ENCODE measurements at regions not wholly inside any gene's neighbourhood (a gene's known extent, or its start where the extent isn't known, plus 50 kb on each side); places are given as distances from the start of the nearest gene placed in this dataset.

DNA sequence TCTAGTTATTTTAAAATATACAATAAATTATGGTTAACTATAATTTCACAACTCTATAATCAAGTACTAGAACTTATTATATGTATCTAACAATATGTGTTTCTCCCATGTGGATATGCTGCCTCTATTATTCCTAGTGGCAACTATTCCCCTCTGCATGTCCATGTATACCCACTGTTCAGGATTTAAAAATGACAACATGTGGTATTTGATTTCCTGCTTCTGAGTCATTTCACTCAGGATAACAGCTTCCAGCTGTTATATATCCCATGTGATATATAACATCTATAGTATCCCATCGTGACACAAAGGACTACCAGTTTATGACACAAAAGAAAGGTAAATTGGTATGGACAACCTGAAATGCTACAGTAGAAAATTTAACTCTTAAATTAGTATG, 167.4 kb upstream of the TACR3 start:
- TF ChIP-seq CTCF (IDR thresholded peaks at IDR 0.05; ENCODE audit: low read depth, low read length): no peak
- no peaks in the 10 kb centered on the region for H3K27me3 ChIP-seq
- no peak for DNase-seq
- H3K9me3 ChIP-seq: no peaks in the 10 kb centered on the region
- H3K4me3 ChIP-seq (ENCODE audit: low read depth, low read length): no peak overlapping the region
- H3K4me1 ChIP-seq: no peaks in the 10 kb centered on the region
- H3K36me3 ChIP-seq: no peaks in the 10 kb centered on the region

GRCh38 chr4:103885152-103885551, 165.4 kb upstream of the TACR3 start:
- no peak overlapping the region for H3K4me3 ChIP-seq (ENCODE audit: low read depth, low read length)
- TF ChIP-seq CTCF (IDR thresholded peaks at IDR 0.05; ENCODE audit: low read depth, low read length): no peak
- no peaks in the 10 kb centered on the region for H3K9me3 ChIP-seq
- DNase-seq: no peak
- H3K36me3 ChIP-seq: no peaks in the 10 kb centered on the region
- H3K27me3 ChIP-seq: no peaks in the 10 kb centered on the region
- H3K4me1 ChIP-seq: no peaks in the 10 kb centered on the region

- Histone ChIP-seq H3K27me3 (no peaks in the 10 kb centered on the region), H3K4me3 (ENCODE audit: low read depth, low read length) (no peak overlapping the region), H3K36me3 (no peaks in the 10 kb centered on the region), H3K9me3 (no peaks in the 10 kb centered on the region), H3K4me1 (no peaks in the 10 kb centered on the region)
- DNase-seq: no peak
- TF ChIP-seq CTCF (IDR thresholded peaks at IDR 0.05; ENCODE audit: low read depth, low read length): no peak
Measured at GRCh38 chr4:103867311-103867710, 147.5 kb upstream of the TACR3 start.

- no peaks in the 10 kb centered on the region for H3K36me3 ChIP-seq
- no peaks in the 10 kb centered on the region for H3K4me1 ChIP-seq
- no peak for DNase-seq
- no peak for TF ChIP-seq CTCF (IDR thresholded peaks at IDR 0.05; ENCODE audit: low read depth, low read length)
- H3K4me3 ChIP-seq (ENCODE audit: low read depth, low read length): no peak overlapping the region
- no peaks in the 10 kb centered on the region for H3K27me3 ChIP-seq
- no peaks in the 10 kb centered on the region; the same call in 1 of the 2 replicates for H3K9me3 ChIP-seq
Measured at GRCh38 chr4:103853627-103854026, 133.8 kb upstream of the TACR3 start.

DNA sequence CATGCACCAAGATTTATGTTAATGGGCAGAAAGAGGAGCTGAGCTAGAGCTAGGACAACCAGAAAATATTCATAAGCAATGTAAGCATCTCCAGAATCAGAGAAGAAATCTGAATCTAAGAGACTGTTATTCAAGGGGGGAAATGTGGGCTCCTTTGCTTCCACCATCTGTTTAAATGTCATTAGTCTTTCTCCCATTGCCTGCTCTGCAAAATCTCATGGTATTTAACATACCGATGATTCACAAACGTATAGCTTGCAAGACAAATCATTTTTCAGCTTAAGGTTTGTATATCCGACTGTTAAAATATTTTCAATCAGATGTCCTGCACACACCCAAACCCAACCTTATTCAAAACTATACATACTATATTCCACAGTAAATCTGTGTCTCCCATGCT, 133.4 kb upstream of the TACR3 start:
- Histone ChIP-seq H3K27me3 (no peaks in the 10 kb centered on the region), H3K9me3 (no peaks in the 10 kb centered on the region; the same call in 1 of the 2 replicates), H3K36me3 (no peaks in the 10 kb centered on the region), H3K4me3 (ENCODE audit: low read depth, low read length) (no peak overlapping the region), H3K4me1 (no peaks in the 10 kb centered on the region)
- TF ChIP-seq CTCF (IDR thresholded peaks at IDR 0.05; ENCODE audit: low read depth, low read length): no peak
- DNase-seq: no peak

DNA sequence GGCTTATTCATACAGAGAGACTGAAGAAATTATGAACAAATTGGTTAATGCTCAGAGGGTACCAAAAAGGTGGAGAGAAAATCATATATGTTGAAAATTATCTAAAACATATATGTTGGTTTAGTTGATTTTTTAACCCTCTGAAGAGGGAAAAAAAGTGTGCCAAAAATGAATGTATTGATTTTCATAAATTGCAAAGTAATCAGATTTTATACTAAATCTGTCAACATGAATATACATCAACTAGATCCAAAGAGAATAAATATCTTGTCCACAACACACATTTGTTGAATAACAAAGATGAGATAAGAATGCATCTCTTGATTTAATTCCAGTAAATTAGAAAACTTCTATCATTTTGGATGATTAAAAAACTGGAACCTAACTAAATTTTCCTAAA, 125.3 kb upstream of the TACR3 start:
- H3K36me3 ChIP-seq: no peaks in the 10 kb centered on the region
- H3K9me3 ChIP-seq: no peaks in the 10 kb centered on the region
- no peaks in the 10 kb centered on the region for H3K4me1 ChIP-seq
- no peak for DNase-seq
- H3K27me3 ChIP-seq: no peaks in the 10 kb centered on the region
- TF ChIP-seq CTCF (IDR thresholded peaks at IDR 0.05; ENCODE audit: low read depth, low read length): no peak
- no peak overlapping the region for H3K4me3 ChIP-seq (ENCODE audit: low read depth, low read length)
